Neural cell (in vitro differentiated cells): ENCODE measurements at regions not wholly inside any gene's neighbourhood (a gene's known extent, or its start where the extent isn't known, plus 50 kb on each side); places are given as distances from the start of the nearest gene placed in this dataset.

Experiments used
- CTCF ChIP-seq: fragments of 450-650 bp; IDR thresholded peaks from 2 replicates; pipeline ENCODE4 v1.5.1; 2014; ENCODE audit warnings: antibody characterized with exemption, mild to moderate bottlenecking, moderate library complexity; ENCODE audit not compliant: poor library complexity, severe bottlenecking
- EP300 ChIP-seq: fragments of 450-650 bp; conservative IDR thresholded peaks from 2 replicates; pipeline ENCODE4 v1.6.1; 2014; ENCODE audit warnings: antibody characterized with exemption, mild to moderate bottlenecking, moderate library complexity; ENCODE audit not compliant: poor library complexity, severe bottlenecking
- EZH2 ChIP-seq: fragments of 200-600, 300-800 bp; shearing (Covaris generic), sonication (generic); IDR thresholded peaks from 2 replicates; pipeline ENCODE4 v1.6.1; 2014; ENCODE audit warnings: antibody characterized with exemption, low read length, borderline replicate concordance, mild to moderate bottlenecking; ENCODE audit not compliant: insufficient read depth, poor library complexity, severe bottlenecking
- MXI1 ChIP-seq: fragments of 450-650 bp; conservative IDR thresholded peaks from 2 replicates; pipeline ENCODE4 v1.6.1; 2014; ENCODE audit warnings: antibody characterized with exemption, mild to moderate bottlenecking; ENCODE audit not compliant: poor library complexity, severe bottlenecking
- POLR2AphosphoS5 ChIP-seq: IDR thresholded peaks from 2 replicates; pipeline ENCODE4 v1.6.1; 2012
- RAD21 ChIP-seq: fragments of 450-650 bp; conservative IDR thresholded peaks from 2 replicates; pipeline ENCODE4 v1.6.1; 2014; ENCODE audit warnings: antibody characterized with exemption, mild to moderate bottlenecking, moderate library complexity
- REST ChIP-seq: IDR thresholded peaks from 2 replicates; pipeline ENCODE4 v1.6.1; 2012; ENCODE audit warnings: borderline replicate concordance
- SMC3 ChIP-seq: fragments of 450-650 bp; conservative IDR thresholded peaks from 2 replicates; pipeline ENCODE4 v1.6.1; 2014; ENCODE audit warnings: antibody characterized with exemption, mild to moderate bottlenecking, moderate library complexity; ENCODE audit not compliant: poor library complexity

- TF ChIP-seq POLR2AphosphoS5 (no peak), CTCF (no peak), EZH2 (no peak), EP300 (no peak), RAD21 (no peak), MXI1 (no peak), SMC3 (no peak), REST (no peak)
Measured at GRCh38 chr11:45028911-45029682, 78.4 kb upstream of the TP53I11 start.
